ENCODE measurements at regions not wholly inside any gene's neighbourhood (a gene's known extent, or its start where the extent isn't known, plus 50 kb on each side); places are given as distances from the start of the nearest gene placed in this dataset.
A peak's percentile ranks its signal among the peaks of the same experiment; 100 is the strongest.

DNA sequence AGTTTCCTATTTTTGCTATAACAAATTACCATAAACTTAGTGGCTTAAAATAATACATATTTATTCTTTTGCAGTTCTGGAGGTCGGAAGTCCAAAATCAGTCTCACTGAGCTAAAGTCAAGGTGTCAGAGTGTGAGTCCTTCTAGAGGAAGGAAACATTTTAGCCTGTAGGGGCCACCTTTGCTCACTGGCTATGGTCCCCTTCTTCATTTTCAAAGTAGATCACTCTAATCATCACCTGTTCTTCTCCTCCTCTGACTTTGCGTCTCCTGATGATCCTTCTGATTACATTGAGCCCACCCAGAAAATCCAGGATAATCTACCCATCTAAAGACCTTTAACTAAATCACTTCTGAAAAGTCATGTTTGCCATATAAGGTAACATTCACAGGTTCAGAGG lies 534.4 kb upstream of the SALL1 start:
- Histone ChIP-seq H3K27ac (replicated peaks; ENCODE audit: low read length) (no peak overlapping the region), H3K14ac (ENCODE audit: low read length) (no peak overlapping the region), H2BK15ac (ENCODE audit: low read length) (no peak overlapping the region), H3K9ac (ENCODE audit: low read depth, low read length, poor library complexity) (no peak overlapping the region), H2AFZ (ENCODE audit: low read length) (no peak overlapping the region), H3K79me1 (ENCODE audit: low read depth, low read length) (no peaks in the 10 kb centered on the region), H2BK5ac (ENCODE audit: low read length) (no peak overlapping the region), H3K18ac (ENCODE audit: low read length) (no peak overlapping the region), H3K4me2 (ENCODE audit: insufficient read depth, low read length, poor library complexity, severe bottlenecking) (no peak overlapping the region), H3K36me3 (replicated peaks in 1 of 2; ENCODE audit: control insufficient read depth in 2 of 2, insufficient read depth in 2 of 2, low read length in 2 of 2) (no peaks in the 10 kb centered on the region), H3K23ac (ENCODE audit: low read depth, low read length, poor library complexity) (no peak overlapping the region), H4K91ac (ENCODE audit: low read depth, low read length, poor library complexity) (no peak overlapping the region), H3K4ac (ENCODE audit: low read length) (no peak overlapping the region), H2BK120ac (ENCODE audit: low read depth, low read length) (no peak overlapping the region), H2BK12ac (ENCODE audit: low read length) (no peak overlapping the region), H2AK5ac (ENCODE audit: low read depth, low read length) (no peak overlapping the region), H3K4me3 (ENCODE audit: low read length in 2 of 2) (no peak overlapping the region), H3K4me1 (ENCODE audit: control insufficient read depth in 2 of 2, insufficient read depth in 1 of 2, low read depth in 1 of 2, low read length in 2 of 2) (peaks cover 3 to 7% of the 10 kb centered on the region in 2 donors), H3K27me3 (ENCODE audit: control insufficient read depth in 3 of 3, insufficient read depth in 3 of 3, low read depth in 1 of 3, low read length in 3 of 3) (no peaks in the 10 kb centered on the region), H3K9me3 (replicated peaks in 1 of 2; ENCODE audit: control insufficient read depth in 2 of 2, insufficient read depth in 1 of 2, low read depth in 1 of 2, low read length in 2 of 2) (no peaks in the 10 kb centered on the region), H4K8ac (ENCODE audit: low read depth, low read length) (no peak overlapping the region)
- WGBS, 2 donors (ENCODE audit: extremely low coverage in 2 of 2, insufficient read length in 2 of 2, insufficient replicate concordance in 1 of 2), result no CpG with 5 or more reads among the region's 2 CpGs
- no peak for DNase-seq (ENCODE audit: low spot score)

DNA sequence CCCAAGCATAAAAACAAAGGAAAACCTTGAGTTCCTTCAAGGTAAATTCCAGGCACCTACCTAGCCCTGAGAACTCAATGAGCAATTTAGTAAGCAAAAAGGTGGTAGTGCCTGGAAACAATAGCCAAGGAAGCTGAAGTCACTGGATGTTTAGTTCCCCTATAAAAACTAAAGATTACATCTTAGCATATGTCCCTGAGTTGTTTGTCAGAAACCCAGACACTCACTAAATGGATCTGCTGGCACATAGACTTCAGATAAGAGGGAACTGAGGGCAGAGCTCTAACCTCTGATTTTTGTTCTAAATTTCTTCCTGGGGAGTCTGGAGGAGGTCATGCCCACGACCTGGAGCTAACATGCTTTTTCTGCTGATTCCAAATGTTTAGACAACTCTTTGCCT lies 532.8 kb upstream of the SALL1 start:
- Histone ChIP-seq H3K4me1 (ENCODE audit: control insufficient read depth in 2 of 2, insufficient read depth in 1 of 2, low read depth in 1 of 2, low read length in 2 of 2) (peaks cover 3 to 7% of the 10 kb centered on the region in 2 donors), H3K4ac (ENCODE audit: low read length) (no peak overlapping the region), H2BK12ac (ENCODE audit: low read length) (no peak overlapping the region), H3K4me2 (ENCODE audit: insufficient read depth, low read length, poor library complexity, severe bottlenecking) (no peak overlapping the region), H3K36me3 (replicated peaks in 1 of 2; ENCODE audit: control insufficient read depth in 2 of 2, insufficient read depth in 2 of 2, low read length in 2 of 2) (no peaks in the 10 kb centered on the region), H3K23ac (ENCODE audit: low read depth, low read length, poor library complexity) (no peak overlapping the region), H2AK5ac (ENCODE audit: low read depth, low read length) (no peak overlapping the region), H4K91ac (ENCODE audit: low read depth, low read length, poor library complexity) (no peak overlapping the region), H2BK15ac (ENCODE audit: low read length) (no peak overlapping the region), H3K9ac (ENCODE audit: low read depth, low read length, poor library complexity) (no peak overlapping the region), H3K9me3 (replicated peaks in 1 of 2; ENCODE audit: control insufficient read depth in 2 of 2, insufficient read depth in 1 of 2, low read depth in 1 of 2, low read length in 2 of 2) (no peaks in the 10 kb centered on the region), H2BK5ac (ENCODE audit: low read length) (no peak overlapping the region), H3K27ac (replicated peaks; ENCODE audit: low read length) (no peak overlapping the region), H2BK120ac (ENCODE audit: low read depth, low read length) (no peak overlapping the region), H4K8ac (ENCODE audit: low read depth, low read length) (no peak overlapping the region), H3K14ac (ENCODE audit: low read length) (no peak overlapping the region), H3K27me3 (ENCODE audit: control insufficient read depth in 3 of 3, insufficient read depth in 3 of 3, low read depth in 1 of 3, low read length in 3 of 3) (no peaks in the 10 kb centered on the region), H3K79me1 (ENCODE audit: low read depth, low read length) (no peaks in the 10 kb centered on the region), H3K4me3 (ENCODE audit: low read length in 2 of 2) (no peak overlapping the region), H3K18ac (ENCODE audit: low read length) (no peak overlapping the region), H2AFZ (ENCODE audit: low read length) (no peak overlapping the region)
- no peak for DNase-seq (ENCODE audit: low spot score)
- no CpG with 5 or more reads among the region's 1 CpG for WGBS, 2 donors (ENCODE audit: extremely low coverage in 2 of 2, insufficient read length in 2 of 2, insufficient replicate concordance in 1 of 2)

DNA sequence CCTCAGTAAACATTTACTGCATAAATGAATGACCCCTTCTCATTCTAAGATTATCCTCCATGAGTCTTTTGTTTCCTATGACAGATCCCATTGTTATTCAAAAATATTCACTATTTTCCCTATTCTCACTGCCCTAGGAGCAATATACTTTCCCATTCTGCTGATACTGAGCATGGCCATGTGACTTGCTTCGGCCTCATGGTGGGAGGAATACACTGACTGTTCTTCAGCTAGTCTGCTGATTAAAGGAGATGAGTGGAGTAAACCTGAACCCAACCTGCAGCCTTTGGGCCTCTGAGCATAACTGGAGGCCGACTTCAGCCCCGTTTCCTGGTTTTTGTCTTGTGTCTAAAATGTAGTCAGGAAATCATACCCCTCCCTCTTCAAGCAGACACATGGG lies 531.8 kb upstream of the SALL1 start:
- no peak overlapping the region for H3K23ac ChIP-seq (ENCODE audit: low read depth, low read length, poor library complexity)

DNA sequence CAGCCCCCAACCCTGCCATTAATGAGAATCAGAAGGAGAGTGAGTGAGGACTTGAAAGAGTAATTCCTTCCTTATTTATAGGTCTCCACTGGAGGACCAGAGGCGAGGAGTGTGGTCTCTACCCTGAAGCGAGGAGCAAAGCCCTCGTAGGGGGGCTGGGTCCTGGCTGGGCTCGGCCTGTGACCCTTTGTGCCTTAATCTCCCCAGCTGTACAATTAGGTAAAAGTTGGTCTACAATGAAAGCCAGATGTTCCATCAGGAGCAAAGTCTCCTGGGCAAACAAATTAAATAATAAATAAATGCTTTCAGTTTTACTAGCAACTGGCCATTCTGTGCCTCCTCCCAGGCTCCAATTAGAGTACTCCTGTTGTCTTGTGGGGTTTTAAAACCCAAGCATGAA lies 523.5 kb upstream of the SALL1 start:
- Histone ChIP-seq H3K4me3 (ENCODE audit: low read length in 2 of 2) (no peak overlapping the region), H3K4ac (ENCODE audit: low read length) (no peak overlapping the region), H3K9ac (ENCODE audit: low read depth, low read length, poor library complexity) (no peak overlapping the region), H2BK12ac (ENCODE audit: low read length) (no peak overlapping the region), H2AK5ac (ENCODE audit: low read depth, low read length) (no peak overlapping the region), H3K23ac (ENCODE audit: low read depth, low read length, poor library complexity) (no peak overlapping the region), H3K79me1 (ENCODE audit: low read depth, low read length) (no peaks in the 10 kb centered on the region), H3K9me3 (replicated peaks in 1 of 2; ENCODE audit: control insufficient read depth in 2 of 2, insufficient read depth in 1 of 2, low read depth in 1 of 2, low read length in 2 of 2) (no peaks in the 10 kb centered on the region), H3K4me2 (ENCODE audit: insufficient read depth, low read length, poor library complexity, severe bottlenecking) (no peak overlapping the region), H2BK15ac (ENCODE audit: low read length) (no peak overlapping the region), H3K14ac (ENCODE audit: low read length) (no peak overlapping the region), H3K27ac (replicated peaks; ENCODE audit: low read length) (no peak overlapping the region), H4K8ac (ENCODE audit: low read depth, low read length) (no peak overlapping the region), H3K4me1 (ENCODE audit: control insufficient read depth in 2 of 2, insufficient read depth in 1 of 2, low read depth in 1 of 2, low read length in 2 of 2) (peaks cover 0 to 8% of the 10 kb centered on the region in 2 donors), H3K18ac (ENCODE audit: low read length) (peak overlapping the region; percentile 50), H4K91ac (ENCODE audit: low read depth, low read length, poor library complexity) (no peak overlapping the region), H3K27me3 (ENCODE audit: control insufficient read depth in 3 of 3, insufficient read depth in 3 of 3, low read depth in 1 of 3, low read length in 3 of 3) (no peaks in the 10 kb centered on the region), H2AFZ (ENCODE audit: low read length) (no peak overlapping the region), H2BK120ac (ENCODE audit: low read depth, low read length) (no peak overlapping the region), H2BK5ac (ENCODE audit: low read length) (no peak overlapping the region), H3K36me3 (replicated peaks in 1 of 2; ENCODE audit: control insufficient read depth in 2 of 2, insufficient read depth in 2 of 2, low read length in 2 of 2) (no peaks in the 10 kb centered on the region)
- WGBS, 2 donors (ENCODE audit: extremely low coverage in 2 of 2, insufficient read length in 2 of 2, insufficient replicate concordance in 1 of 2), result no CpG with 5 or more reads among the region's 4 CpGs
- no peak for DNase-seq (ENCODE audit: low spot score)

More for the DNA sequence above, 531.8 kb upstream of the SALL1 start:
- H2BK12ac ChIP-seq (ENCODE audit: low read length), result no peak overlapping the region
- no peaks in the 10 kb centered on the region for H3K79me1 ChIP-seq (ENCODE audit: low read depth, low read length)
- no peak overlapping the region for H2BK5ac ChIP-seq (ENCODE audit: low read length)
- peak overlapping the region; percentile 85 for H2AFZ ChIP-seq (ENCODE audit: low read length)
- H3K27me3 ChIP-seq (ENCODE audit: control insufficient read depth in 3 of 3, insufficient read depth in 3 of 3, low read depth in 1 of 3, low read length in 3 of 3), result no peaks in the 10 kb centered on the region
- H3K4ac ChIP-seq (ENCODE audit: low read length), result no peak overlapping the region
- WGBS, 2 donors (ENCODE audit: extremely low coverage in 2 of 2, insufficient read length in 2 of 2, insufficient replicate concordance in 1 of 2), result no CpG with 5 or more reads among the region's 3 CpGs
- no peak overlapping the region for H4K91ac ChIP-seq (ENCODE audit: low read depth, low read length, poor library complexity)
- H2BK15ac ChIP-seq (ENCODE audit: low read length), result no peak overlapping the region
- no peaks in the 10 kb centered on the region for H3K36me3 ChIP-seq (replicated peaks in 1 of 2; ENCODE audit: control insufficient read depth in 2 of 2, insufficient read depth in 2 of 2, low read length in 2 of 2)
- H3K18ac ChIP-seq (ENCODE audit: low read length), result no peak overlapping the region
- no peak overlapping the region for H3K4me2 ChIP-seq (ENCODE audit: insufficient read depth, low read length, poor library complexity, severe bottlenecking)
- no peak overlapping the region for H2AK5ac ChIP-seq (ENCODE audit: low read depth, low read length)
- H3K14ac ChIP-seq (ENCODE audit: low read length), result no peak overlapping the region
- no peak overlapping the region for H3K9ac ChIP-seq (ENCODE audit: low read depth, low read length, poor library complexity)
- H3K4me1 ChIP-seq (ENCODE audit: control insufficient read depth in 2 of 2, insufficient read depth in 1 of 2, low read depth in 1 of 2, low read length in 2 of 2), result peaks cover 3 to 7% of the 10 kb centered on the region in 2 donors
- no peak overlapping the region for H3K4me3 ChIP-seq (ENCODE audit: low read length in 2 of 2)
- no peaks in the 10 kb centered on the region for H3K9me3 ChIP-seq (replicated peaks in 1 of 2; ENCODE audit: control insufficient read depth in 2 of 2, insufficient read depth in 1 of 2, low read depth in 1 of 2, low read length in 2 of 2)
- H2BK120ac ChIP-seq (ENCODE audit: low read depth, low read length), result no peak overlapping the region
- H3K27ac ChIP-seq (replicated peaks; ENCODE audit: low read length), result no peak overlapping the region
- no peak overlapping the region for H4K8ac ChIP-seq (ENCODE audit: low read depth, low read length)
- DNase-seq (ENCODE audit: low spot score), result no peak

Data from neuronal stem cell (in vitro differentiated cells).